Choroid plexus epithelial cell (primary cell): ENCODE measurements at regions not wholly inside any gene's neighbourhood (a gene's known extent, or its start where the extent isn't known, plus 50 kb on each side); places are given as distances from the start of the nearest gene placed in this dataset.
"Not testable (repeated sequence)": the region's sequence is repeated elsewhere in the genome, so short reads cannot be mapped to it uniquely, and the experiment has no call there.

Experiments used
- DNase-seq: peaks from one replicate; pipeline ENCODE4 v3.0.0-alpha.2; 2010; ENCODE audit warnings: low read depth
- H3K4me3 ChIP-seq: 2 replicates; pipeline ENCODE4 v1.5.1; 2011; ENCODE audit warnings: low read depth, mild to moderate bottlenecking, control low read depth, low read length, moderate library complexity
- TF ChIP-seq, protein P1 (sequence below): conservative IDR thresholded peaks from 2 replicates; pipeline ENCODE4 v1.5.1; 2011; ENCODE audit warnings: low read depth, mild to moderate bottlenecking, control low read depth, inconsistent platforms, low read length, moderate library complexity

DNA sequence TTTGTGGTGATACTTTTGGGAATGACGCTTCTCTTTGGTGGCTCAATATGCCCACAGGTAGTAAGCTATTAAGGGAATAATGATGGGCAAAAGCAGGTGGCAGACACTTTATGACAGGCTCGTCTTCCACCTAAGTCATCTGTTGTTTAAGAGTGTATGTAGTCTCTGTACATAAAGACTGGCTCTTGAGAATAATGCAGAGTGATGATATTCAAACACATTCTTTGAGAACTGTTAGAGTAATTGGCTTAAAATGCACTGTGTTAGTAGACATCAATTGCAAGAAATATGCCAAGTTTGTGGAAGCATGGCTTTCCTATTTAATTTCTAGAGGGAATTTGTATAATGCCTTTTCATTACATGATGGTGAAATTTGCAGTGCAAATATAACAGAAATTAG is 694.8 kb upstream of the MIS18BP1 start:
- H3K4me3 ChIP-seq, result no peak overlapping the region
- DNase-seq, result no peak
- TF ChIP-seq, protein P1, sequence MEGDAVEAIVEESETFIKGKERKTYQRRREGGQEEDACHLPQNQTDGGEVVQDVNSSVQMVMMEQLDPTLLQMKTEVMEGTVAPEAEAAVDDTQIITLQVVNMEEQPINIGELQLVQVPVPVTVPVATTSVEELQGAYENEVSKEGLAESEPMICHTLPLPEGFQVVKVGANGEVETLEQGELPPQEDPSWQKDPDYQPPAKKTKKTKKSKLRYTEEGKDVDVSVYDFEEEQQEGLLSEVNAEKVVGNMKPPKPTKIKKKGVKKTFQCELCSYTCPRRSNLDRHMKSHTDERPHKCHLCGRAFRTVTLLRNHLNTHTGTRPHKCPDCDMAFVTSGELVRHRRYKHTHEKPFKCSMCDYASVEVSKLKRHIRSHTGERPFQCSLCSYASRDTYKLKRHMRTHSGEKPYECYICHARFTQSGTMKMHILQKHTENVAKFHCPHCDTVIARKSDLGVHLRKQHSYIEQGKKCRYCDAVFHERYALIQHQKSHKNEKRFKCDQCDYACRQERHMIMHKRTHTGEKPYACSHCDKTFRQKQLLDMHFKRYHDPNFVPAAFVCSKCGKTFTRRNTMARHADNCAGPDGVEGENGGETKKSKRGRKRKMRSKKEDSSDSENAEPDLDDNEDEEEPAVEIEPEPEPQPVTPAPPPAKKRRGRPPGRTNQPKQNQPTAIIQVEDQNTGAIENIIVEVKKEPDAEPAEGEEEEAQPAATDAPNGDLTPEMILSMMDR, result no peak

DNA sequence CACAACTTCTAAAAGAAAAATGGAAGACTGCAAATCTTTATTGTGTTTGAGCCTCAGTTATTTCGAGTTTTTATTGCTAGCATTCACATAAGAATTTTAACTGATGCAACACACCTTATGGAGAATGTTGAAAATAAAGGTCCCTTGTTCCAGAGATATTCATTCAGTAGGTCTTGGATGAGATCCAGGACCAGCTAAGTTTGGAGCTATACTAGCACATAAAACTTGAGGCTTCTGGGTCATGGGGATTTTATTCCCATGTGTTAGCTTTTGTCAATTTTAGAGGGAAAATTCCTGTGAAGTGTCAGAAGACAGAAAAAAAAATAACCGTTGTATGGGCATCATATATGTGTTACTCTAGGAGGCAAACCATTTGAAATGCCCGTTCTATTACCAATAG is 693.2 kb upstream of the MIS18BP1 start:
- no peak overlapping the region for H3K4me3 ChIP-seq
- DNase-seq, result no peak
- TF ChIP-seq, protein P1, result no peak

DNA sequence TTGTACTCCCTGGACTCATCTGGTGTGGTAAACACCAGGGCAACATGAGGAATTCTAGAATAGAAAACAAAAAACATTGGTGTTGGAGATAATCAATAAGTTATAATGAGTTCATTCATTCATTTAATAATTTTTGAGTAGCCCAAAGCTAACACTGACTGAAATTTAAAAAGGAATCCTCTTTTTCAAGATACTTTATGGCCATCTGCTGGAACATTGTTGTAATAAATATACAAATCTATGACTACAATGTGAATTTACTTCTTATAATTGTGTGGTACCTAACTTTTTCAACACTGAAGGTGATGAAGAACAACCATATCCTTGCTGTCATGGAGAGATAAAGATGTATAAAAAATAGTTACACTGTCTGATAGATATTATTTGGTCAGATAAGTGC is 687.3 kb upstream of the MIS18BP1 start:
- TF ChIP-seq, protein P1, result no peak
- no peak overlapping the region for H3K4me3 ChIP-seq
- no peak for DNase-seq

DNA sequence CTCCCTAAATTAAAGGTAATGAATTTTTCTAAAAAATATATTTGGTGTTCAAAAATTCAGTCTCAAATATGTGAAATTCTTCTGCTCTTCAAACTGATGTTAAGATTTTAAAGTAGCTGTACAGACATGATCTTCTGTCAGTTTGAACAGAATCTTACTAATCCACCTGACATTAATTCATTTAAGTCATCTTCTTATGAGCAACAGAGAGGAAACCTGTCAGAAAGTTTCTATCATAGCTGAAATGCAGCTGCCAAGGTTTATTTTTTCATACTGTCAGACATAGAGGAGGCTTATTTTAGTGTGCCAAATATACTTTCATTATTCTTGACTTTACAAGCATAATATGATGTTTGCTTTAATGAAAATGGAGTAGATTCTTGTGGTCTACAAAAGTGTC is 686.6 kb upstream of the MIS18BP1 start:
- TF ChIP-seq, protein P1, result no peak
- DNase-seq, result no peak
- H3K4me3 ChIP-seq, result no peak overlapping the region

DNA sequence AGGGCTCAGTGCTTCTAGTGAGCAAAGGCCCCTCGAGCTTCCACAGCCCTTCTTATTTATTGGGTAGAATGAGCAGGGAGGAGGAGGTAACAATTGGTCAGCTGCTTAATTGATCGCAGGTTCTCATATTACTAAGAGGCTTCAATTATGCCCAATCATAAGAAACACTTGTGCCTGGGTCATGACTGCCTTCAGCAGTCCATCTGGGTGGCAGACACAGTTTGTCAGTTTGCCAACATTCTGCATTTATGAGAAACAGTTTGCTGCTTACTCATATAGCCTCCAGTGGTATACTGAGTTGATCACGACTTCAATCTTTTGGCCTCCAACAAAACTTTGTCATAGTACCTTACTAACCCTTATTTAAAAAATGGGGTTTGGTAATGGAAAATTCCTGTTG is 667.0 kb upstream of the MIS18BP1 start:
- not testable (repeated sequence) for H3K4me3 ChIP-seq, DNase-seq

DNA sequence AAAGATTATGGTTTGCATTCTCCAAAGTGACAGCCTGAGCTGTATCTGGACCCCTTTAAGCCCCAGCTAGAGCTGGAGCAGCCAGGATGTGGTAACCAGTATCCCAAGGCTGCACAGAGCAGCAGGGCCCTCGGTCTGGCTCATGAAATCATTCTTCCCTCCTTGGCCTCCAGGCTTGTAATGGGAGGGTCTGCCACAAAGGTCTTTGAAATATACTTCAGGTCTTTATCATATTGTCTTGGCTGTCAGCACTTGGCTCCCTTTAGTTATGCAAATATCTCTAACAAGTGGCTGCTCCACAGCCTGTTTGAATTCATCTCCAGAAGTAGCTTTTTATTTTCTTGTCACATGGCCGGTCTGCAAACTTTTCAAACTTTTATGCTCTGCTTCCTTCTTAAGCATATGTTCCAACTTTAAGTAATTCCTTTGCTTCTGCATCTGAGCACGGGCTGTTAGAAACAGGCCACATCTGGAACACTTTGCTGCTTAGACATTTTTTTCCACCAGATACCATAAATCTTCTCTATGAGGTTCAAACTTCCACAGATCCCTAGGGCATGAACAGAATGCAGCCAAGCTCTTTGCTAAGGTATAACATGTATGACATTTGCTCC is 663.4 kb upstream of the MIS18BP1 start:
- DNase-seq, result no peak
- TF ChIP-seq, protein P1, result no peak
- H3K4me3 ChIP-seq, result no peak overlapping the region

DNA sequence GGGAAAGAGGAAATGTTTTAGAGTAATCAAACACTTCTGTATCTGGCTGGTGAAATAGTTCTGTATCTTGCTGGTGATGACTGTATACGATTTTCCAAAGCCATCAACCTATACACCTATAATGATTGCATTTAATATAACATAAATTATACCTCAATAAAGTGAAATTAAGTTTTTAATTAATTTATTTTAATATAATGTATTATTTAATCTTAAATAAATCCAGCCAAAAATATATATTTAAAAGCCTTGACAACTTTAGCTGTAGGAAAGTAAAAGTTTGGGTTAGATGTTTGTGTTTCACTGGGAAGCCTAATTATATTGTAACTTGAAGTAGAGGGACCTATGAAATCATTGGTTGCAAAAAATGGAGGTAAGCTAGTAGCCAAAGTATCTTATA is 654.8 kb upstream of the MIS18BP1 start:
- H3K4me3 ChIP-seq, result no peak overlapping the region
- no peak for DNase-seq

More for the DNA sequence above, 654.8 kb upstream of the MIS18BP1 start:
- TF ChIP-seq, protein P1, result no peak
